ENCODE measurements at regions not wholly inside any gene's neighbourhood (a gene's known extent, or its start where the extent isn't known, plus 50 kb on each side); places are given as distances from the start of the nearest gene placed in this dataset.

GRCh38 chr12:91551927-91552326 is 369.3 kb upstream of the DCN start:
- TF ChIP-seq CTCF (IDR thresholded peaks at IDR 0.05; ENCODE audit: low read length) (no peak), EZH2 (IDR thresholded peaks at IDR 0.05; ENCODE audit: borderline replicate concordance, low read length) (no peak)
